ENCODE measurements at regions not wholly inside any gene's neighbourhood (a gene's known extent, or its start where the extent isn't known, plus 50 kb on each side); places are given as distances from the start of the nearest gene placed in this dataset.

DNA sequence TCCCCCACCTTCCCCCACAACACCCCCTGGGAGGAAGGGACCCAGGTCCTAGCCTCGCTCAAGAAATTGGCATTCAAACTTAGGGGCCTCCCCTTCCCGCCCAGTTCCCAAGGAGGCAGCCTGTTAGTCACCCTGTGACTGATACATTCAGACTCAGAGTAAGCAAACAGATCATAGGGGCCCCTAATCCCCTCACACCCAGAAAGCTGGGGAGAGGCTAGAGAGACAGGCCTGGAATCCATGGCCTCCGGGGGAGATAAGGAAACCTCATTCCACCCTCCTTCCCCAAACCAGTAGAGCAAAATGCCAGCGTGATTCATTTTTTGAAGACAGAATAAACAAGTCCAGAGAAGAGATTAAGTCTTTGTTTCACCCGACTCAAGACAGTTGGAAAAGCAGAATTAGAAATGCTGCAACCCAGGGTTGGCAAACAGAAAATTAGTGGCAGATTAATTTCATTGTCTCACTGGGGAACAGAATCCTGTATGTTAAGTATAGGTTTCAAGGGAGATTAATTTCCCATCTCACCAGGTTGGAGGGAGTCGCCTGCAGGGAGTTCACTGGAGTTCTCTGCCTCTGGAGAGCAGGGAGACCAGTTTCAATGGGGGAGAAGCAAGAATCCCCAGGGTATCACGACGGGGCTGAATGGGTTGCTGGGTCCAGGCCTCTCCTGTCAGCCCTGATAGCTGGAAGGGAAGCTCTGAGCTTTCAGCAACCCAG is 268.3 kb downstream of the UACA start:
- peak overlapping the region in 1 of 2 donors; percentile 21 for H3K27ac ChIP-seq
- DNase-seq (ENCODE audit: low spot score), result no peak
- TF ChIP-seq, protein P1, sequence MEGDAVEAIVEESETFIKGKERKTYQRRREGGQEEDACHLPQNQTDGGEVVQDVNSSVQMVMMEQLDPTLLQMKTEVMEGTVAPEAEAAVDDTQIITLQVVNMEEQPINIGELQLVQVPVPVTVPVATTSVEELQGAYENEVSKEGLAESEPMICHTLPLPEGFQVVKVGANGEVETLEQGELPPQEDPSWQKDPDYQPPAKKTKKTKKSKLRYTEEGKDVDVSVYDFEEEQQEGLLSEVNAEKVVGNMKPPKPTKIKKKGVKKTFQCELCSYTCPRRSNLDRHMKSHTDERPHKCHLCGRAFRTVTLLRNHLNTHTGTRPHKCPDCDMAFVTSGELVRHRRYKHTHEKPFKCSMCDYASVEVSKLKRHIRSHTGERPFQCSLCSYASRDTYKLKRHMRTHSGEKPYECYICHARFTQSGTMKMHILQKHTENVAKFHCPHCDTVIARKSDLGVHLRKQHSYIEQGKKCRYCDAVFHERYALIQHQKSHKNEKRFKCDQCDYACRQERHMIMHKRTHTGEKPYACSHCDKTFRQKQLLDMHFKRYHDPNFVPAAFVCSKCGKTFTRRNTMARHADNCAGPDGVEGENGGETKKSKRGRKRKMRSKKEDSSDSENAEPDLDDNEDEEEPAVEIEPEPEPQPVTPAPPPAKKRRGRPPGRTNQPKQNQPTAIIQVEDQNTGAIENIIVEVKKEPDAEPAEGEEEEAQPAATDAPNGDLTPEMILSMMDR (IDR thresholded peaks at IDR 0.05), result no peak
- no peak overlapping the region for H3K4me3 ChIP-seq

- TF ChIP-seq, protein P1 (IDR thresholded peaks at IDR 0.05), result no peak
- Histone ChIP-seq H3K4me3 (no peak overlapping the region), H3K27ac (peak overlapping the region in 1 of 2 donors; percentile 21)
- no peak for DNase-seq (ENCODE audit: low spot score)
Observed at GRCh38 chr15:70494517-70494851, 268.9 kb downstream of the UACA start.

DNA sequence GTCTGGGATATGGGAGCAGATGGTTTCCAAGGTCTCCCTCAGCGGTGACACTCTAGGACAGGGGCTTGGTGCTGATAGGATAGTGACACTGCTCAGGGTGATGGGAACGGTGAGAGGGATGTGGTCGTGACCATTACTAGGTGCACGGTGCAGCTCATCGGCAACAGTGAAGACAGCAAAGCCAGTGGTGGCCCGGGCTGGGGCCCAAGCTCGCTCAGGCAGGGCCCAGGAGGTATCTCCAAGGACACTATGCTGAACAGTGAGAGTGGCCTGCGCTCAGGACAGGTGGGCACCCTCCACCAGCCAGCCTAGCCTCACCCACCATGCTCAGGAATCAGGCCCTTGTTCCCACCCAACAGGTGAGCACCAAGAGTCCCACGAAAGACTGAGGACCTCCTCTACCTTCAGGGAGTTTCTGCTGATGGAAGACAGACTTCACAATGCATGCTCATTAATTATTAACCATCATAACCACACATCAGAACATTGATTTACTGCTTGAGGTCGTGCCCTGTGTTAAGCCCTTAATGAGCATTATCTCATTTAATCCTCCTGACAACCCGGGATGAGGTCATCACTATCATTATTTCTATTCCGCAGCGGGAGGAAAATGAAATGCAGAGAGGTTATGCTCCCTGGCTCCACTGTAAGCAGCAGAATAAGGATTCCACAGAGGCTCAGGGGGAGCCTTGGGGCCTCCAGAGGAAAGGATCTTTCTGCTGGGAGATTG is 269.4 kb downstream of the UACA start:
- DNase-seq (ENCODE audit: low spot score), result no peak
- H3K4me3 ChIP-seq, result no peak overlapping the region
- no peak overlapping the region for H3K27ac ChIP-seq
- TF ChIP-seq, protein P1 (IDR thresholded peaks at IDR 0.05), result no peak

GRCh38 chr15:70493376-70493775 is 270.0 kb downstream of the UACA start:
- no peak for DNase-seq (ENCODE audit: low spot score)
- Histone ChIP-seq H3K4me3 (no peak overlapping the region), H3K27ac (peak overlapping the region in 1 of 2 donors; percentile 22)
- TF ChIP-seq, protein P1 (IDR thresholded peaks at IDR 0.05), result no peak

- H3K4me3 ChIP-seq, result no peak overlapping the region
- no peak for DNase-seq (ENCODE audit: low spot score)
- TF ChIP-seq, protein P1 (IDR thresholded peaks at IDR 0.05), result no peak
- H3K27ac ChIP-seq, result peak overlapping the region in 1 of 2 donors; percentile 65
Observed at GRCh38 chr15:70492240-70493177, 270.8 kb downstream of the UACA start.

DNA sequence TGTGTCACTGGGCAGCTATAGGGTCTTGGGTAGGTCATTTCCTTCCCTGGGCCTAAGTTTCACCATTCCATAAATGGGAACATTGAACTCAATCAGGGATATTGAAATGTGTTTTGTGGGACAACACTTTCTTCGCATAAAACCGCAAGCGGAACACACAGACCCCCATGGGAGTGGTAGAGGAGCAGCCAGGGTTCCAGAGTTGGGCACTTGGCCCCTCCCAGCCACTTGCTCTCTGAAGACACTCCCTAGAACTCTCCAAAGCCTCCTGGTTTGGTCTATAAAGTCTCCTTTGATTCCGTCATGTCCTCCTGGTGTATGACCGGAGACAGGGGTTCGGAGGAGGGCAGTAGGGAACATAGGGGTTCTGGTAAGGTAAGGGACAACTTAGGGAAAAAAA is 271.7 kb downstream of the UACA start:
- Histone ChIP-seq H3K27ac (no peak overlapping the region), H3K4me3 (no peak overlapping the region)
- TF ChIP-seq, protein P1 (IDR thresholded peaks at IDR 0.05), result no peak
- DNase-seq (ENCODE audit: low spot score), result no peak

All from coronary artery (tissue), 2 donors.